GM18507 (cell line): ENCODE measurements at regions not wholly inside any gene's neighbourhood (a gene's known extent, or its start where the extent isn't known, plus 50 kb on each side); places are given as distances from the start of the nearest gene placed in this dataset.

Source experiments
- DNase-seq: peaks from one replicate; pipeline ENCODE4 v3.0.0; 2011; ENCODE audit warnings: low read depth; ENCODE audit not compliant: insufficient read length; ENCODE audit errors: extremely low spot score
- FAIRE-seq: peaks from 2 replicates; lab custom pipeline; 2011; peaks lifted over from hg19 to GRCh38; lab: Jason Lieb, UNC

- DNase-seq (no peak), FAIRE-seq (no peak)
Observed at GRCh38 chr15:99921101-99921500, 187.9 kb upstream of the LYSMD4 start.

- FAIRE-seq (no peak), DNase-seq (no peak)
Observed at GRCh38 chr15:99918072-99918471, 184.8 kb upstream of the LYSMD4 start.

GRCh38 chr15:99917252-99917651, 184.0 kb upstream of the LYSMD4 start:
- no peak for DNase-seq

GRCh38 chr15:99916668-99917223, 183.5 kb upstream of the LYSMD4 start:
- DNase-seq, result no peak
- no peak for FAIRE-seq

More at GRCh38 chr15:99917252-99917651, 184.0 kb upstream of the LYSMD4 start:
- no peak for FAIRE-seq

GRCh38 chr15:99914723-99915122, 181.5 kb upstream of the LYSMD4 start:
- DNase-seq, result no peak
- FAIRE-seq, result no peak

GRCh38 chr15:99911816-99912215, 178.6 kb upstream of the LYSMD4 start:
- FAIRE-seq, result no peak
- DNase-seq, result no peak

GRCh38 chr15:99909592-99910295, 176.5 kb upstream of the LYSMD4 start:
- FAIRE-seq (peak; percentile 21), DNase-seq (no peak)

GRCh38 chr15:99907698-99908097, 174.5 kb upstream of the LYSMD4 start:
- DNase-seq (no peak), FAIRE-seq (no peak)

GRCh38 chr15:99906793-99907192, 173.6 kb upstream of the LYSMD4 start:
- FAIRE-seq, result no peak
- no peak for DNase-seq

- FAIRE-seq (no peak), DNase-seq (no peak)
Observed at GRCh38 chr15:99906311-99906710, 173.1 kb upstream of the LYSMD4 start.

- no peak for DNase-seq
- no peak for FAIRE-seq
Observed at GRCh38 chr15:99902248-99902928, 169.2 kb upstream of the LYSMD4 start.

GRCh38 chr15:99895956-99896311, 162.7 kb upstream of the LYSMD4 start:
- no peak for FAIRE-seq
- no peak for DNase-seq

GRCh38 chr15:99895189-99895955, 162.1 kb upstream of the LYSMD4 start:
- FAIRE-seq, result peak; percentile 65
- no peak for DNase-seq

GRCh38 chr15:99878835-99879234, 145.6 kb upstream of the LYSMD4 start:
- FAIRE-seq (no peak), DNase-seq (no peak)

- no peak for FAIRE-seq
Observed at GRCh38 chr15:99873451-99873850, 140.2 kb upstream of the LYSMD4 start.

GRCh38 chr15:99863550-99864198, 130.4 kb upstream of the LYSMD4 start:
- FAIRE-seq, result no peak
- DNase-seq, result no peak

More at GRCh38 chr15:99873451-99873850, 140.2 kb upstream of the LYSMD4 start:
- DNase-seq, result no peak

- no peak for FAIRE-seq
- DNase-seq, result no peak
Observed at GRCh38 chr15:99857836-99858235, 124.6 kb upstream of the LYSMD4 start.

GRCh38 chr15:99850517-99850916, 117.3 kb upstream of the LYSMD4 start:
- FAIRE-seq (no peak), DNase-seq (no peak)

GRCh38 chr15:99845009-99845408, 111.8 kb upstream of the LYSMD4 start:
- DNase-seq, result no peak
- peak; percentile 41 for FAIRE-seq

- FAIRE-seq (no peak), DNase-seq (no peak)
Observed at GRCh38 chr15:99844150-99844549, 110.9 kb upstream of the LYSMD4 start.
